ENCODE measurements at regions not wholly inside any gene's neighbourhood (a gene's known extent, or its start where the extent isn't known, plus 50 kb on each side); places are given as distances from the start of the nearest gene placed in this dataset.
A peak's percentile ranks its signal among the peaks of the same experiment; 100 is the strongest.
"Not testable (repeated sequence)": the region's sequence is repeated elsewhere in the genome, so short reads cannot be mapped to it uniquely, and the experiment has no call there.

DNA sequence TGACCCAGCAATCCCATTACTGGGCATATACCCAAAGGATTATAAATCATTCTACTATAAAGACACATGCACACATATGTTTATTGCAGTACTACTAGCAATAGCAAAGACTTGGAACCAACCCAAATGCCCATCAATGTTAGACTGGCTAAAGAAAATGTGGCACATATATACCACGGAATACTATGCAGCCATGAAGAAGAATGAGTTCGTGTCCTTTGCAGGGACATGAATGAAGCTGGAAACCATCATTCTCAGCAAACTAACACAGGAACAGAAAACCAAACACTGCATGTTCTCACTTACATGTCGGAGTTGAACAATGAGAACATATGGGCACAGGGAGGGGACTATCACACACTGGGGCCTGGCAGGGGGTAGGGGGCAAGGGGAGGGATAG lies 183.0 kb downstream of the HACE1 start:
- DNase-seq (ENCODE audit: low spot score): not testable (repeated sequence)

DNA sequence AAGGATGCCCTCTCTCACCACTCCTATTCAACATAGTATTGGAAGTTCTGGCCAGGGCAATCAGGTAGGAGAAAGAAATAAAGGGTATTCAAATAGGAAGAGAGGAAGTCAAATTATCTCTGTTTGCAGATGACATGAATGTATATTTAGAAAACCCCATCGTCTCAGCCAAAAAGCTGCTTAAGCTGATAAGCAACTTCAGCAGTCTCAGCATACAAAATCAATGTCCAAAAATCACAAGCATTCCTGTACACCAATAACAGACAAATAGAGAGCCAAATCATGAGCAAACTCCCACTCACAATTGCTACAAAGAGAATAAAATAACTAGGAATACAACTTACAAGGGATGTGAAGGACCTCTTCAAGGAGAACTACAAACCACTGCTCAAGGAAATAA lies 184.6 kb downstream of the HACE1 start:
- not testable (repeated sequence) for DNase-seq (ENCODE audit: low spot score)

DNA sequence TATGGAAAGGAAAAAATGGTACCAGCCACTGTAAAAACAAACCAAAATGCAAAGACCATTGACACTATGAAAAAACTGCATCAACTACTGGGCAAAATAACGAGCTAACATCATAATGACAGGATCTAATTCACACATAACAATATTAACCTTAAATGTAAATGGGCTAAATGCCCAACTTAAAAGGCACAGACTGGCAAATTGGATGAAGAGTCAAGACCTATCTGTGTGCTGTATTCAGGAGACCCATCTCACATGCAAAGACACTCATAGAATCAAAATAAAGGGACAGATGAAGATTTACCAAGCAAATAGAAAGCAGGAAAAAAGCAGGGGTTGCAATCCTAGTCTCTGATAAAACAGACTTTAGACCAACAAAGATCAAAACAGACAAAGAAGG lies 186.6 kb downstream of the HACE1 start:
- not testable (repeated sequence) for DNase-seq (ENCODE audit: low spot score)

DNA sequence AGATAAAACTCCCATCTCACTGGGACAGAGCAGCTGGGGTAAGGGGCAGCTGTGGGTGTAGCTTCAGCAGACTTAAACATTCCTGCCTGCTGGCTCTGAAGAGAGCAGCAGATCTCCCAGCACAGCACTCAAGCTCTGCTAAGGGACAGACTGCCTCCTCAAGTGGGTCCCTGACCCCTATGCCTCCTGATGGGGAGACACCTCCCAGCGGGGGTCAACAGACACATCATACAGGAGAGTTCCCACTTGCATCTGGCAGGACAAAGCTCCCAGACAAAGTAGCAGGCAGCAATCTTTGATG lies 188.2 kb downstream of the HACE1 start:
- DNase-seq (ENCODE audit: low spot score): not testable (repeated sequence)

DNA sequence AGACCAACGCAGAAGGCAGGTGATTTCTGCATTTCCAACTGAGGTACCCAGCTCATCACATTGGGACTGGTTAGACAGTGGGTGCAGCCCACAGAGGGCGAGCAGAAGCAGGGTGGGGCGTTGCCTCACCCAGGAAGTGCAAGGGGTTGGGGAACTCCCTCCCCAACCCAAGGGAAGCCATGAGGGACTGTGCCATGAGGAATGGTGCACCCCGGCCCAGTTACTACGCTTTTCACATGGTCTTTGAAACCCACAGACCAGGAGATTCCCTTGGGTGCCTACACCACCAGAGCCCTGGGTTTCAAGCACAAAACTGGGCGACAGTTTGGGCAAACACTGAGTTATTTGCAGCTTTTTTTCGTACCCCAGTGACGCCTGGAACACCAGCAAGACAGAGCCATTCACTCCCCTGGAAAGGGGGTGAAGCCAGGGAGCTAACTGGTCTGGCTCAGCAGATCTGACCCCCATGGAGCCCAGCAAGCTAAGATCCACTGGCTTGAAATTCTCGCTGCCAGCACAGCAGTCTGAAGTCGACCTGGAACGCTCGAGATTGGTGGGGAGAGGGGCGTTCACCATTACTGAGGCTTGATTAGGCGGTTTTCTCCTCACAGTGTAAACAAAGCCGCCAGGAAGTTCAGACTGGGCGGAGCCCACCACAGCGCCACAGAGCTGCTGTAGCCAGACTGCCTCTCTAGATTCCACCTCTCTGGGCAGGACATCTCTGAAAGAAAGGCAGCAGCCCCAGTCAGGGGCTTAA lies 188.7 kb downstream of the HACE1 start:
- not testable (repeated sequence) for DNase-seq (ENCODE audit: low spot score)

DNA sequence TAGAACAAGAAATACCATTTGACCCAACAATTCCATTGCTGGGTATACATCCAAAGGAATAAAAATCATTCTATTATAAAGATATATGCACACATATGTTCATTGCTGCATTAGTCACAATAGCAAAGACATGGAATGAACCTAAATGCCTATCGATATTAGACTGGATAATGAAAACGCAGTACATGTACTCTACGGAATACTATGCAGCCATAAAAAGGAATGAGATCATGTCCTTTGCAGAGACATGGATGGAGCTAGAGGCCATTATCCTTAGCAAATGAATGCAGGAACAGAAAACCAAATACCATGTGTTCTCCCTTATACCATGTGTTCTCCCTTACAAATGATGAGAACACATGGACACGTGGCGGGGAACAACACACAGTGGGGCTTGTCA lies 190.2 kb downstream of the HACE1 start:
- DNase-seq (ENCODE audit: low spot score): no peak

DNA sequence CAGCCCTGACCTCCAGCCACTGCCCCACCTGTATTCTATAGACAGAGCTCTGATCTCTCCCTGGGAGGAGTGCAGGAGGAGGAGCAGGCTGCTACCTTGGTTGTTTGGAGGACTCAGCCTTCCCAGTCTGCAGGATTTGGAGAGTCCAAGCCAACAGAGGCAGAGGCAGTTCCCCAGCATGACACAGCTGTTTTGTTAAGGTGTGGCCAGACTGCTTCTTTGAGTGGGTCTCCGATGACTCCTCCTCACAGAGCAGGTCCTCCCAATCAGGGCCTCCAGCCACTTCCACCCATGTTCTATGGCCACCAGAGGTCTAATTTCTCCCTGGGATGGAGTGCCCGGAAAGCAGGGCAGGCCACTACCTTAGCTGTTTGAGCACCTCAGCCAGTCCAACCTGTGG lies 203.5 kb downstream of the HACE1 start:
- no peak for DNase-seq (ENCODE audit: low spot score)

DNA sequence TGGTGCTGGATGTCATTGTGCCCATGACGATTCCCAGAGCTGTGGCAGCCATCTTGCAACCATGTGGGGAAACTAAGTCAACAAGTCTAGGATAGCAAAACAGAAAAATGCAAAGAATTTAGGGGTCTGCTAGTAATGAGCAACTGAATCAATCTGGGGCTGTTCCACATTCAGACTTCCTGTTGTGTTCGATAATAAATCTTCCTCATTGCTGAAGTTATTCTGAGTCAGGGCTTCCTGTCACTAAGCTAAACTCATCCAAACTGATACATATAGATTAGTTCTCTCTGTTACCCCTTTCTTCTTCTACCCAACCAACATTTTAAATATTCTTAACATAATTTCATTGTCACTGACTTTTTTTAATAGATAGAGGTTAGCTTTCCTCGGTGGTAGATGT lies 205.9 kb downstream of the HACE1 start:
- peak; percentile 37 for DNase-seq (ENCODE audit: low spot score)

DNA sequence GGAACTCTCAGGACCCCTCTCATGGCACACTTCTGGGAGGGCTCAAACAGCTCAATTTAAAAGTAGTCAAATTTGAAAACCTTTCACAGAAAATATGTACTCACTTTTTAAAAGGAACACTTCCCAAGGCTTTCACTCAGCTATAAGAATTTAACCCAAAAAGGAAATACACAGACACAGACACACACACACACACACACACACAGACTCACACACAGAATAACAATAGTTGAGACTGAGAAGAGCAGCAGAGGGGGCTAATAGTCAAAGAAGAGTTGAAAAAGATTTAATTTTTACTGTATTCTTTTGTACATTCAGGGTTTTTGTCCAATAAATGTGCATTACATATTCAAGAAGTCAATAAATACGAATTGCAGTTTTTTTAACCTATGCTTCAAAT lies 211.4 kb downstream of the HACE1 start:
- no peak for DNase-seq (ENCODE audit: low spot score)

DNA sequence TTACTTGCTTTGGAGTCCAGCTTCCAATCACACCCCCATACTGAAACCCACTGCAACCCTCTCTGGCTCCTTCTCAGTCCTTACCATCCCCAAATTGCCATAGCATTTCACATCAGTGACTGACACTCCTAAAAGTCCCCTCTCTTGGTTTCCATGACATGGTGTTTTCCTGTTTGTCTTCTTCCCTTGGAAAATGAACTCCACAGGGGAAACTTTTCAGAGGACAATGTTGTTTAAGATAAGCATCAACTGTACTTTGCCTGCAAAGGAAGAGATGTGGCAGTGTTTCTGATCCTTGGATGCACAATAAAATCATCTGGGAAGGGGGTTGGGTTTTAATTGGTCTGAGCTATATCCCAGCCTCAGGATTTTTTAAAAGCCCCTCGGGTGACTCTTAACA lies 214.9 kb downstream of the HACE1 start:
- DNase-seq (ENCODE audit: low spot score): no peak

DNA sequence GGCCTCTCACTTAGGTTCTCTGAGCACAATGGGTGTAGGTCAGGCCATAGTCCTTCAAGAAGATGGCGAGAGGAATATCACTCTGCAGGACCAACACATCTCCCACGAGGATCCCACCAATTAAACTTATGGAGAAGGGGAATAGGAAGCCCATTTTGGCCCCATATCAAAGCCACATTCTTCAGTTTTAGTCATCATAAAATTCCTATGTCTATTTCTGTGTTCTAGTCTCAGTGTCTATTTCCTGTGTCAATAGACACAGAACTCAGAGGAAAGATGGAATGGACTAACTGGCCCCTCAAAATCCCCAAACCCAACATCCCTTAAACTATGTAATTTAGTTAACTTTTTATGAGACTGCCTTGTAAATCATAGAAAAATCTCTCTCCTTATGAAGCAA lies 216.8 kb downstream of the HACE1 start:
- peak; percentile 60 for DNase-seq (ENCODE audit: low spot score)

DNA sequence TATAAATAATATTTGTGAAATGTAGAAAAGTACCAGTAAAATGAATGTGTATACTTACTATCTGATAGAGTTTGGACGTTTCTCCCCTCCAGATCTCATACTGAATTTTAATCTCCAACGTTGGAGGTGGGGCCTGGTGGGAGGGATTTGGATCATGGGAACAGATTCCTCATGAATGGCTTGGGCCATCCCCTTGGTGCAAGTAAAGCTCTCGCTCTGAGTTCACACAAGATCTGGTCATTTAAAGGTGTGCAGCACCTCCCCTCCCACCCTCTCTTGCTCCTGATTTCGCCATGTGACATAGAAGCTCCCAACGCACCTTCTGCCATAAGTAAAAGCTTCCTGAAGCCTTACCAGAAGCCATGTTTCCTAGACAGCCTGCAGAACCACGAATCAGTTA lies 219.0 kb downstream of the HACE1 start:
- no peak for DNase-seq (ENCODE audit: low spot score)

DNA sequence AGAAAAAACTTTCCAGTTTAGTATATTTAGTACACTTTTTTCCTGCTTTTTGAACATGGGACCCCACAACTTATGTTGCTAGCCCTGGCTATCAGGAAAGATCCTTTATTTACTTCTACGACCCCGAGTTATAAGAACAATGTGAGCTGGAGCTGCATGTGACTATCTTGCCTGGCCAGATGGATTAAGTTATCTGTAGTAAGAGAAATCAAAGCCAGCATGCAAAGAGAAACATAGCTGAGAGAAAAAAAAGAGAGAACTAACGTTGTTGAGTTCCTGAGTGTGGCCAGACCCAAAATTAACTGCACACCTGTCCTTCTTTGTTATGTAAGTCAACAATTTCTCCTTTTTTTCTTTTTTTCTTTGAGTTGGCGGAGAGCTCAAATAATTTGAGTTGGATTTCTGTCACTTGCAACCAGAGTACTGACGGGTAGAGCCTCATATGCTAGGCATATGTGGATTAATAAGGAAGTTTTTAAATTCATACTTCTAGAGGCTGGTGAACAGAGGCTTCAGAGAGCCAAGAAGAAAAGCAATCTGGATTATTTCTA lies 219.5 kb downstream of the HACE1 start:
- no peak for DNase-seq (ENCODE audit: low spot score)

DNA sequence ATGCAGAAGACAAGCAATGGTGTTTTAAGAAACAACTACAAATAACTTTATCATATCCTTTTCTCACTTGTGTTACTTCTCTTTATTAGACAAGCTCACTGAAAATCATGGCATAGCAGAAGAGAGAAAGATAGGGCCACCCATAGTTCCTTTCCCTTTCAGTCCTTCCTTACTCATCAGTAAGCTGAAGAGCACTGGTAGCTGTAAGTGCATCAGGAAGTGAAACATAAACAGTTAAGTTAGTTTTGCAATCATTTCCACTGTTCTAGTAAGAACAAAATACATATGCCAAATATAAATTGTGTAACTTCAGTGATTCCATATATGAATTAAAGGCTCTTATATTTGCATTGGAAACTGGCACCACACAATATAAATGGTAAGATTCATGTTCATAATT lies 220.1 kb downstream of the HACE1 start:
- DNase-seq (ENCODE audit: low spot score): no peak

DNA sequence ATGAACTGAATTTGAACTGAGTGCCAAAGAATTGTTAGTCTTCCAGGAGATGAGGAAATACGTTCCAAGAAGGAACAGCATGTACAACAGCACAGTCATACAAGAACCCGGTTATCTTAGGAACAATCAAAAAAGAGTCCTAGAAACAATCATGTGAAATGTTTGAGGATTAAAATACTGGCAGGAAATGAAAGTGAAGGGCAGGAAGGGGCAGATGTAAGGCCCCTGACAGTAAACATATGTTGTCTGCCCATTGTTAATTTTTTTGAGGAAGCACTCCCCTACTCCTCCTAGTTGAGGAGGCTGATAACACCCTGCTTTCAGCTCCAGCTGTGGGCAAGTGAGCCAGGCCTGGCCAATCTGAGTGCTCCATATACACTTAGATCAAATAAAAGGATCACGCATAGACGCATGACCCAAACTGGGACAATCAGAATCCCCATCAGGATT lies 220.9 kb downstream of the HACE1 start:
- DNase-seq (ENCODE audit: low spot score): peak; percentile 24

DNA sequence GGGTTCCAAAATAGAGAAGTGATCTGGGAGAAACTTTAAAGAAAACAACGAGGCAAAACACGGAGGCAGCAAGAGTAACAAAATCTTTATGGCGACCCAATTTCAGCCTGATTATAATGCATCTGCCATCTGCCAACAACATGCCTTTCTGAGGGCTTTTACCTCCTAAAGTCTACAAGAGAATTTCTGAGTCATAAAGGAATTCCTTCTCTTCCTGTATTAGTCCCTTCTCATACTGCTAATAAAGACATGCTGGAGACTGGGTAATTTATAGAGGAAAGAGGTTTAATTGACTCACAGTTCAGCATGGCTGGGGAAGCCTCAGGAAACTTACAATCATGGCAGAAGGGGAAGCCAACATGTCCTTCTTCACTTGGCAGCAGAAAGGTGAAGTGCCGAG lies 226.6 kb downstream of the HACE1 start:
- DNase-seq (ENCODE audit: low spot score): no peak

DNA sequence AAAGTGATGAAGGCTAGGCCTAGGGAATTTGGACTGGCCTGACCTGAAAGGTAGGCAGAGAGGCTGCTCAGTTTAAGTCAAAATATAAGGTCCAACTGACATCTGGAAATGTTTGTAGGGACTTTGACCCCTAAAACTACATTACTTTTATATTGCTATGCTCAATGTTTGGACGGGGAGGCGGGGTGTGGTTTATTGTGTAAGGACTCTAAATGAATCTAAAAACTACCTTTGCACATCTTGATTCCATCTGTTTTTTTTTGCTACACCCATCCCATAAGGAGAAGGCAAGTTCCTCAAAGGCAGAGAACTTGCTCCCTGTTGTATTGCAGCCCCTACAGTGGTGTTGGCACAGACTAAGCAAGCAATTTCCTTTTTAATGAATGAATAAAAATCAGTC lies 227.1 kb downstream of the HACE1 start:
- DNase-seq (ENCODE audit: low spot score): no peak

DNA sequence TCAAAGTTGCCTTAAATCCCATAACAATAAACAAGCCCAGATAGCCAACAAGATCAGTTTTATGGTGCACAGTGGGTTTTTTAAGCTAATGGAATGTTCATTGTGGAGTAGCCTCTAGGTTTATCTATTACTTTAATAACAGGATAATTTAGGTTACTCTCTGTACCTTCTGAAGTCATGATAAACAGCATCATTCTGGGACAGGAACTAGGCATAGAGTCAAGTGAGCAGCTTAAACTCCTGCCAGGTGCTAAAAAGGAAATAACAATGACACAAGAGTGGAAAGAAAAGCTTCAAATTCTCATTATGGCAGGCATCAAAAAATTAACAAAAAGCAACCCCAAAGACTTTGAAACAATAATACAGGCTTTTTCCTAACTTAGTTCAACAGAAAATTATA lies 228.8 kb downstream of the HACE1 start:
- no peak for DNase-seq (ENCODE audit: low spot score)

DNA sequence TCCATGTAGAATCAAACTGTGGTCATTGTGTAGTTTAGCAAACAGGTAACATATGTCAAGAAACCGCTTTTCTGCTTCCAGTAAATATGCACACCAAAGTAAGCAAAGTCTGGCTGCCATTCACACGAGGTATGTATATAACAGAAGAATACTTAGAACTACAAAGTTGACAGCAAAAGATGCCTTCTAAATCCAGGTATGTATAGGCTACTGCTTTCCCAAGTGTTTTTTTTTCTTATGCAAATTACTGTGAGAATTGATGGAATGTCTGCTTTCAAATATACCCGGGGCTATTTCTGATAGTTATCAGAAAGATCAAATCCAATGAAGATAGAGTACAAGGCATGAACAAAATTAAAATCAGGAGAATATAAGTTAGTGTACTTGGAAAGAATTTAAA lies 229.2 kb downstream of the HACE1 start:
- DNase-seq (ENCODE audit: low spot score): no peak

DNA sequence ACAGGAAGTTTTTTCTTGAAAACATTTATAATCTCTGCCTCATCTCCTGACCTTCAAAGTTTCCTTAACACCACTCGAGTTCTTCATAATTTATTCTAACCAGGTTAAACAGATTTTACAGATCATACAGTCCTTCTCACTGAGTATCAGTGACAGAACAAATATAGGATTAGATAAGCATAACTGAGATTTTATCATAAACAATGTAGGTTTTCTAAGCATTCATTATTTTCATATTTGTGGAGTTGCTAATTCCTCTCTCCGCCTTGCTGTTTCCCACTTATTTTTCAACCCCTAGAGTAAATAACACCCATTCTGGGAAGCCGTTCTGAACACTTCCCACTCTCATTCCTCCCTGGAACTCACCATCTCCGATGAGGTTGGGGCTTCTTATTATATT lies 229.9 kb downstream of the HACE1 start:
- no peak for DNase-seq (ENCODE audit: low spot score)

DNA sequence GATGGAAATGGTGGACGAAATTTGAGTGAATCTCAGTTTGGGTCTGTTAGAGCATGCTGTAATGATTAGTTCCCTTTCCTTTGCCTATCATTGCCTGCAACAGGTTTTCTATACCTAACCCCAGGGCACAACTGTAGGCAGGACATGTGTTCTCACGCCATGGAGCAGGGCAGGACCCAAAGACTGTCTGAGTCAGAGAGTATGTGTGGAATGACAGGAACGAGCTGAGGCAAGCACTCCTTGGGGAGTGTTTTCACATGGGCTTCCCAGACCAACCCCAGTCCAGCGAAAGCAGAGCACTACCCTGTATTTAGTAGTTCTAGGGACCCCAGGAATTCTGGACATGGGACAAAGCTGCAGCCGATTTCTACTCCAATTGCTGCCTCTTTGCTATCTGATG lies 234.2 kb downstream of the HACE1 start:
- no peak for DNase-seq (ENCODE audit: low spot score)

DNA sequence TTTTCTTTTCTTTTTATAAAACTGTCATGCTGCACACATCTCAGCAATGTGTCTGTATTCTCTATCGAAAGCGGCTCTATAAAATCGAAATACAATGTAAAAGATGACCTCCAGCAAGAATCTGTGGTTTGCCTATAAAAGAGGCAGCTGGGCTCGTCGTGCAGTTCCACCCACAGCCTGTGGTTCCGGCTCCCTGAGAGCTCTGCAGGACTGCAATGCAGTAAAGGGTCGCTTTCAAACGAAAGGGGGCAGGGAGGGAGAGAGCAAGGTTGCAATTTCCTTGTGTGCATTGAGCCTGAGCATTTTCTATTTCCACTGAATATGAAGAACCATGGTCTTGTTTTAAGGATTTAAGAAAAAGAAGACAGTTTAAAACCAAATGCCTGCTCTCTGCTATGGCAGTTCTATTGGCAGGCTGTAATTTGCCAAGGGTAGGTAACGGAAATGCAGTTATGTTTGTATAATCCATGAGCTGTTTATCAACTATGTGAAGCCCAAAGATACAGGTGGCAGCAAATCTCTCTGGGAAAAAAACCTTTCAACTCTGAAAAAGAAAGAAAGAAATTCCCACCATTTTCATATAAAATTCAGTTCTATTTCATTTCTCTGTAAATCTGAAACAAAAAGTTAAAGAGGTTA lies 236.5 kb downstream of the HACE1 start:
- DNase-seq (ENCODE audit: low spot score): no peak

DNA sequence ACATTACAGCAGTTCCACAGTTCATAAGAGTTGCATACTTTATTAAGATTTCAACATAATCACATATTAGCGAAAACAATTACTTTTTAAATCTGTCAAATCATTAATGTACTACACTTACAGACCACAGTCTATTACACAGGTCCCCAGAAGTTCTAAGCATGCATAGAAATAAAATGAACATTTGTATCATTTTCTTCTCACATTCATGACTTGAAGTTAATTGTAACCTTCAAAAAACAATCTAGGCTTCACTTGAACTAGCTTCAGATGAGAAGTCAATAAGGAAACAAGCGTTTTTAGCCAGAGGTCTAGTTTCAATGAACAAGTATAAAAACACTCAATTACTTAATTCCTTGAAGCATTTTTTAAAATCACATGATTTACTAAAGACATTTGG lies 238.3 kb downstream of the HACE1 start:
- DNase-seq (ENCODE audit: low spot score): no peak

DNA sequence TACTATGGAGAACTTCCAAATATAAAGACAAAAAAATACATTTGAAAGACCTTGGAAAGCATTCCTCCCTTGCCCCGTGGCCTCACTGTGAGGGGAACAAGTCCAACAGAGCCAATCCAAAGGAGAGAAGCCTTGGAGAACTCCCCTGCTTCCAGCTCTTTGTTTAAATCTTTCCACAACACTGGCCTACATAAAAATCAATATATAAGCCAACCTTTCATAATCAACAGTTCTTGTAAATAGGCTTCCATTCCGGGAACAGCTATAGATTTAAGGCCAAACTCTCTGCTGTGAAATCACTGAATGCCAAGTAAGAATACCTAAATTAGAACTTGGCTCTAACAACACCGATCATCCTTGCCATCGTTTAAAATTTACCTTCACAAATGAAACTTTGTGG lies 242.1 kb downstream of the HACE1 start:
- DNase-seq (ENCODE audit: low spot score): no peak

Measured in kidney capillary endothelial cell (primary cell).